ENCODE measurements at regions not wholly inside any gene's neighbourhood (a gene's known extent, or its start where the extent isn't known, plus 50 kb on each side); places are given as distances from the start of the nearest gene placed in this dataset.

DNA sequence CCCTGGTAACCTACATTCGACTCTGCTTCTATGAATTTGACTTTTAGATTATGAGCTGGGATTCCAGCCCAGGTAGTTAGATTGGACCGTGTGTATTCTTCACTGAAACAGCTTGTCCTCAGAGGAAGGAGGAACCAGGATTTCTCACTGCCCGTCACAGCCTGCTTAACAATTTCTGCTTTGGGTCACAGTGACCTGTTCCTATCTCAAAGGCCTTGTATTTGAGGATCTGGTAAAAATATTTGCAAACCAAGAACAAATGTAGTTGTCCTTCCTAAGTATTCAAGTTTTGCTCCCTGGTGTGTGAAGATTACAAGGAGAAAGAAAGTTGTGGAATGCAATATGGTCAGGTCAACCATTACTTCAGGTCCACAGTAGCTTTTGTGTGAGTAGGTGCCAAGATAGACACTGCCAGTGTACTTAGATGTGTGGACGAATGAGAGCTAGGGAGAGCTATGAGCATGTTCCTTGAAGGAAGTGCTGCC is 55.1 kb downstream of the KIF4B start:
- DNase-seq, result no peak

DNA sequence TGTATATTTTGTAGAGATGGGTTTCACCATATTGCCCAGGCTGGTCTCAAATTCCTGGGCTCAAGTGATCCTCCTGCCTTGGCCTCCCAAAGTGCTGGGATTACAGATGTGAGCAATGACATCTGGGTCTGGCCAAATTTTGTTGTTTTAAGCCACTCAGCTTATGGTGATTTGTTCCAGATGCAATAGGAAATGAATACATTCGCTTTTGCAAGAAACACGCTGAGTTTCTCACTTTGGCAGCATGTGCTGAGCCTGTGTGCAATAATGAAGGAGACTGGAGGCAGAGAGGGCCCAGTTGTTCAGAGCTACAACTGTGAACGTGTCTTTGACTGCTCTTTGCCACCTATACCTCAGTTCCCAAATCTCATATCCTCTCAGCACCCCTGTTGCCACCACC is 56.4 kb downstream of the KIF4B start:
- DNase-seq, result no peak

DNA sequence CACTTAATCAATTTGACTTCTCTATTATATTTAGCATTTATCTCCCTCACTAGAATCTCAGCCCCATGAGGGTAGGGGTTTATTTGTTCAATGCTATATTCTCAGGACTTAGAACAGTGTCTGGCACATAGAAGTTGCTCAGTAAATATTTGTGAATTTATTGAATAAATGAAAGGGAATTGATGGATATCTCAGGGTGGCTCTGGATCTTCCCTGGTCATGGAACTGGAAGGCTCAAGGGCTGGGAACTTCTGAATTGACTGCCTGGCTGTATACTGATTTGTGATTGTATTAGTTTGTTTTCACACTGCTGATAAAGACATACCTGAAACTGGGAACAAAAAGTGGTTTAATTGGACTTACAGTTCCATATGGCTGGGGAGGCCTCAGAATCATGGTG is 57.2 kb downstream of the KIF4B start:
- DNase-seq, result no peak

DNA sequence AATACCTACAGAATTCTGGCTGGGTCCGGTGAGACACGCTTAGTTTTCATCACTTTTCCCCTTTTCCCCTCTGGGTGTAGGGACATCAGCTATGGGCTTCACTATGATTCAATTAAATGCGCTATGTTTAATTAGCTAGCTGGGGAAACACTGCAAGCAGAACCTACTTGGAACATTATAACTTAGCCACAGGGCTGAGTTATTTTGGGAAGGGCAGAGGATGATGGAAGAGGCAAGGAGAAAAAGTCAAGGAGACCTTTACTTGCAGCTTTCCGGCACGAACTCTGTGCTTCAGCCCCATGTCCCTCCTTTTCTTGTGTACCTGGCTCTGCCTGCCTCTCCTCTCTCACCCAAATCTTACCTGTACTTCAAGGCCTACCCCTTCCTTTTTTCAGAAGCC is 62.8 kb downstream of the KIF4B start:
- no peak for DNase-seq

DNA sequence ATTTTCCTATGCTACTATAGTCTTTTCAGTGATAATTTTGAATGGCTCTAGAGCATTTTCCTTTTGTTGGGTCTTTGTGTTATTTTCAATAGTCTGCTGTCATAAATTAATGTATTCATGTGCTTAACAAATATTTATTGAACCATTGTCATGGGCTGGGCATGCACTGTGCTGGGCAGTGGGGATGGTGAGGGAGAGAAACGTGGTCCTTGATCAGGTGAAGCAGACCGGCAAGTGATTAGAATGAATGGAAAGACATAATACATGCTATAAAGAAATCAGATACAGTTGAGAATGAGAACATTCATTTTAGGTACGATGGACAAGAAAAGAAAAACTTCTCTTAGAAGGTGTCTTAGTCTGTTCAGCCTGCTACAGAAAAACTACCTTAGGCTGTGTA is 66.1 kb downstream of the KIF4B start:
- no peak for DNase-seq

DNA sequence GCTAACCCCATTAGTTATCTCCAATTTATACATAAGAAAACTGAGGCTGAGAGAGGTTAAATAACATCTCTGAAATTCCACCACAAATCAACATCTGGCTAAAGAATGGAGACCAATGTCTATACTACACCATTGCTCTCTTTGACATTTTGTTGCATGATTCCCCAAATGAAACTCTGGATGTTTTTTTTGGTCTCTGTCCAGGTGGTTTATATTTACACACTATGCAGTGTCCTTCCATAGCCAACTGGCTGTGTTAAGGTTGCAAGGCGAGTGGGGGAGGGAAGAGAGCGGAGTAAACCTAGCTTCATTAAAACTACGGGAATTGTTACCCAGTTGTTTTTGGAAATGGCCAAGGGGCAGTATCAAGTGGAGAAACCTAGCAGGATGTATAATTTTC is 67.2 kb downstream of the KIF4B start:
- no peak for DNase-seq

DNA sequence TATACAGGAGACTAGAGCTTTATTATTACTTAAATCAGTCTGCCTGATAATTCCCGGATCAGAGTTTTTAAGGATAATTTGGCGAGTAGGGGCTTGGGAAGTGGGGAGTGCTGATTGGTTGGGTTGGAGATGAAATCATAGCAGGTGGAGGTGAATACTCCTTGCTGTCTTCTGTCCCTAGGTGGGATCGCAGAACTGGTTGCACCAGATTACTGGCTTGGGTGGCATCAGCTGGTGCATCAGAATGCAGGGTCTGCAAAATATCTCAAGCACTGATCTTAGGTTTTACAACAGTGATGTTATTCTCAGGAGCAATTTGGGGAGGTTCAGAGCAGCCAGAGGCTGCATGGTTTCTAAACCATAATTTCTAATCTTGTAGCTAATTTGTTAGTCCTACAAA is 68.1 kb downstream of the KIF4B start:
- DNase-seq, result no peak

DNA sequence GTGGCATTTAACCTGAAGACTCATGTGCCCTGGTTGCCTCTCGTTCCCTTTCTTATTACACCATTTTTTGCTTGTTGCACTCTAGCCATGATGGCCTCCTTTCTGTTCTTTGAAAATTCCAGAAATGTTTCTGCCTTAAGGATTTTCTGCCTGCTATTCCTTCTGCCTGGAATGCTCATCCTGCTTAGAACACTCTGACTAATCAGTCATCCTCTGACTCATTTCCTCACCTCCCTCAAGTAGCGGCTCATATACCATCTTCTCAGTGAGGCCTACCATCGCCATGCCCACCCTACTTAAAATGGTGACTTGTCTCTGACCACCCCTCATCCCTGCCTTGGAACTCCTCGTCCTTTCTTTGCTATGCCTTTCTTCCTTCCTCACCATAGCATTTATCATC is 68.8 kb downstream of the KIF4B start:
- DNase-seq, result no peak

DNA sequence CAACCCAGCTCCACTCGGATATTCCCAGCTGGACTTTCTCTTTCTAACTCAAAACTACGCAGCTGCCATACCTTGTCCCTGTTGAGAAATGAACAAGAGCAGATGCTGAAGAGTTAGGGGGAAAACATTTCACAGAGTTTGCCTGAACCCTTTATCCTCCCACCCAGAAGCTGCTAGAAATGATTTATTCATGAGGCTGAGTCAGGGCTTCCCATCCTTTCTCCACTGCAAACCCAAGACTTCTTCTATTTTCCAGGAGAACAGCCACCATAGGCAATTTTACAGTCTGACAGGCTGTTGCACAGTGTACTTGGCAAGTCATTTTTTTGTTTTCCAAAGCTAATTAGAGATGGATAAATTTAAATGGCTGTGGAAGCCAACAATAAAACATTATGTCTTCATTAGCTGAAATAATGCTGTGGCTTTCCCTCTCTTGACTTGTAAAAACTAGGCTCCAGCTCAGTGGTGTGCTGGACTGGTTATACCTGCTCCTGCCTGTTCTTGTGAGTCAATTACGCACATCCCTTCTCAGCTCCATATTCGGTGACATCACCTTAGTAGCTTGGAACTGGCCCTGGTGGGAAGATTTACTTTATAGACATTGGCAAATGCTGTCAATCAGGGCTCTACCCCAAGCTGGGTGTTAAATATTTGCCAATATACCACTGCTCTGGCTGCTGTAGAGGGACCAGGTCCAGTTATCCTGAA is 71.9 kb downstream of the KIF4B start:
- DNase-seq, result no peak

DNA sequence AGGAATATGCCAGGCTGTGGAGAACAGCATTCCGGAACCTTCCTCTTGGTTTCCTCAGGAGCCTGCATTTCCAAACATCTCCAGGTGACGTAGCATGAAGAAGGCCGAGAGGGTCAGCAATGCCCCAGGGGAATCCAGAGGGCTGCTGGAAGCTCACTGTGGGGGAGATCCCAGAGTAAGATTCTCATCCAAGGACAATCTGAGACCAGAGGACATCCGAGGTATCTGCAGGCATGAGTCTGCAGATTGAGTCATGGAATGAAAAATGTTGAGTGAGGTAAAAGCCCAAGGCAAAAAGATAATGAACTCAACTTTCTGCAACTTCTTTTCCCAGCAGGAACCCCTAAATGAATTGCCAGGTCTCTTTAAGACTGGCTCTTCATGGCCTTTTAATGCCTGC is 73.5 kb downstream of the KIF4B start:
- DNase-seq, result no peak

DNA sequence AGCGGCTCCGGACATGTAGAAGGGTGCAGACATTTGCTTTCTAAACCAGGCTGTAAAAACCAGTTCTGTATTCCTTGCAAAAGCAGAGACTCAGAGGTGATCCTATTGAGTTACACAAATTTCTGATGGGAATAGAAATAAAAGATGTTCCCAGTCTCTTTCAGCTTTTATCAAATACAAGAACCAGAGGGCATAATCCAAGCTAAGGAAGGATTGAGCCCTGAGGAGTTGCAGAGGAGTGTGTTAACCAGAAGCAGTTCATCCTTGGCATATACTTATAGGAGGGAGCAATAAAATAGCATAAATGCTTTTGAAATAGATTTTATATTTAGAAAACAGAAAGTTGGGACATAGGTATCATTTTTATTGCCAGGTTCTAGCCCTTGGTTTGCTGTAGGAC is 75.3 kb downstream of the KIF4B start:
- no peak for DNase-seq

DNA sequence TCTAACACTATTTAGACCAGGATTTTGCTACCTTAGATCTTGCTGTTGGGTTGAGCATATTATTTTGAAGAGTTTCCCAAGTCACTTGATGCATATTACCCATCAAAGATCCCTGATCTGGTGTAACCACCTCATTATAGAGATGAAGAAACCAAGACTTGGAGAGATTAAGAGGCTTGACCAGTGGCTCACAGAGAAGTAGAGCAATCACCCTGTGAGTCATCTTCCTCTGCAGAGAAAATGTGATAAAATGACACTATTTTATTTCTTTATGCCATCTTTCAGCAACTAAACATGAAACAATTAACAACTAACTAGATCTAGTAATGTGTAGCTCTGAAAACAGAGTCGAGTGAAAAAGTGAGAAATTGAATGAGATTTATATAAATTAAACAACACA is 76.1 kb downstream of the KIF4B start:
- DNase-seq, result no peak

DNA sequence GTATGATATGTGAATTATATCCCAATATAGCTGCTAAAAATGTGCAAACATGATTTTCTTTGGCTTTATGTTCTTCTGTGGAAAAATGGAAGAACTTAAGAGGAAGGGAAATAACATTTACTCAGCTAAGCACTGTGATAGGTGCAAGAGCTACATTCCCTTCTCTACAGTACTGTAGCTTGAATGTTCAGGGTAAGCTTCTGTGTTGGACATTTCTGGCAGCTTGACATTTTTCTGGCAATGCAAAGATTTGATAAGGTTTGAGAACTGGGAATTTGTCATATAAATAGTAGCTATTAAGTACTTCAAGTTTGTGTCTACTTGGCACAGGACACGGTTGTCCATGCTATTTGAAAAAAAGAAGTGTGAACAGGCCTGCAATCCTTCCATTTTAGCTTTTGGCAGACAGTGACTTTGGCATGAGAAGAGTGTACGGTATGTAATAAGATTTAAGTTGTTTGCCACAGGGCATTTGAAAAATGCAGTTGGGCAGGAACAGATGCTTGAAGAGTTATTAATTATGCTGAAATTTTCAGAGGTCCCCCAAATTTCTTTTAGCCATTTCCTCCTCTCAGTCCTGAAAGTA is 77.6 kb downstream of the KIF4B start:
- no peak for DNase-seq

DNA sequence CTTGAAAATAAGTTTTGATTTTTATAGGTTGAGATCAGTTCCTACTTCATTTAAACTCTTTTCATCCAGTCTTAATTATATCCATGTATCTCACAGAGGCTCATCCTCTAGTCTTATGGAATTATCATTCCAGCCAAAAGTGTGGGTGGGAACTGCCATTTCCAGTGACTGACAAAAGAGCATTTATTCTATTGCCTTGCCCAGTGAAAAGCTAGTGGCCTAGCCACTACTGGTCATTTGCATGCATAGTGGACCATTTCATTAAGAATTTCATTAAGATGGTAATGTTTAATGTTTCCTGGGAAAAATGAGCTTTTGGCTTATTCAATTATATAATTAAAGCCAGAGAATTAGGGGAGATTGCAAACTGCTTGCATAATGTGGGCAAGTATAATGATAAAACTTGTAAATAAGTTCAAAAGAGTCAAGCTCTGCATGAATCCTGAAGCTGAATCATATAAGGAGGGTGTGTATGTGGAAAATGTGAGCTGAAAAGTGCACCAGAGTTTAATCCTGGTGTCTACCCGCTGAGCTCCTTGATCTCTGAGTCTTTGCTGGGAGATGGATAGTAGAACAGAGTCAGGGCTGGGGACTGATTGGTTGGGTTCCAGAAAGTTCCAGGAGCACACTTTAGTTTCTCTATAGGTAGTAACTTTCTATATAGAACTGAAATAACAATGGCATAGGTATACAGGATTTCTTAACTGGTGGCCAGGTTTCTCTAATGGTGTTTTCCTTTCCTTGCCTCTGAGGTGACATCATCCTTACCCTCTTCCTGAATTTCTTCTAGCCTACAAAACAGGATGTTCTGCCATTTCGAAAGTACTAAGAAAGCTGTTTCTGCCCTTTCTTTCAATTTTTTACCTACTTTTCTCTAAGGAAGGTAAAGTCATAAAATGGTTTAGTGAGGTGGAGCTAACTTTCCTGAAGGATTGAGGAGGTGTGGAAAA is 78.5 kb downstream of the KIF4B start:
- no peak for DNase-seq

DNA sequence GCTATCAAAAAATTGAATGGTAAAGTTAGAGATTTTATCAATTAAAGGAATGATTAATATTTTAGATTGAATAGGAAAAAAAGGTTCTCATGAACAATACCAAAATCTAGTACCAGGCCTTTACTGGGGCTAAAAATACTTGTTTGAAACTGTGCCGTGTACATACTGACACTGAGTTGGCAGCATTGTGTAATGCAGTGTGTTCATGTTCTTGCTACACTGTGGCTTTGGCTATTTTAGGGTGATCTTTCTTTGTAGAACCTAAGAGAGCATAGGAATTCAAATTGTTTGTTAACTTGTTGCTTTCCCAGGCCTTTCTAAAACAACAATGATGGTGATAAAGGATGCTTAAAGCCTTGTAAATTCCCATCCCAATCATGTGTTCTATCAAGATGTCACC is 80.9 kb downstream of the KIF4B start:
- no peak for DNase-seq

DNA sequence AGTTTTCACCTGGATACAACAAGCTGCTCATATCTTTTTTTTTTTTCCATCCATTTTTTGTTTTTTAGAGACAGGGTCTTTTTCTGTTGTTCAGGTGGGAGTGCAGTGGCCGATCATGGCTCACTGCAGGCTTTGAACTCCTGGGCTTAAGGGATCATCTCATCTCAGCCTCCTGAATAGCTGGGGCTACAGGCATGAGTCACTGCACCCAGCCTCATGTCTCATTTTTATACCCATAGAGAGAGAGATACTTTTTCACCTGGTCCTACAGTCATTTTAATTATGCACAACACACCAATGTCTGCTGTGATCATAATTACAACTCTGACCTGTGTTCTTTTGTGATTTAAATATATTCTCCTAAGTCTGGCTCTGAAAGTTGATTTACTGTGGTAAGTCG is 84.4 kb downstream of the KIF4B start:
- DNase-seq, result no peak

DNA sequence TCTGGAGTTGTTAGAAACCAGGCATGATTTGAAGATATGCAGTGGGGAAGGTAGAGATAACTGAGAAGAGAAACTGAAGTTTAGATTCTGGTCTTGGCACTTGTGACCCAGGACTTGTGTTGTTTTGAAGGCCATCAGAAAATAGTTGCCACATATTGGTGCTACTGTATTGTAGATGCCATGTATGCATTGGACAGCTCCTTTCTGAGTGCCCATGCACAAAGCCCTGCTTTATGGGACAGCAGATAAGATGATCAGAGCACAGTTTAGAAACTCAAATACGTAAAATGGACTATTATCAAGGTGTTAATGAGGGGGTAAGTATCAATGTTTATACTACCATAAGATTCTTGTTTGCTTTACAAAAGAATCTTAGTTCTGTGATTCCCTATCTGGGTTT is 84.9 kb downstream of the KIF4B start:
- no peak for DNase-seq

DNA sequence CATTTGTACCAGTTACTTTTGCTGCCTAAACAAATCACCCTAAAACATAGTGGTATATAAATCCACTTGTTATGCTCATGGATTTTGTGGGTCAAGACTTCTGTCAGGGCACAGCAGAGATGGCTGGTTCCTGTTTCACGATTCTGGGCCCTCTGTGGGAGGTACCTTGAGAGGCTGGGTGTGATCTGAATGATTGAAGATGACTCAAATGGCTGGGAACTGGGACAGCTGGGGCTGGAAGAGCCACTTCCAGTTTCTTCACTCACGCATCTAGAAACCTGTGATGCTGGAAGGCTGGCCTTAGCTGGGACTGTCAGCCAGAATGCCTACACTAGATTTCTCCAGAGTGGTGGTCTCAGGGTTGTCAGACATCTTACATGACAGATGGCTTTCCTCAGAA is 88.1 kb downstream of the KIF4B start:
- no peak for DNase-seq

DNA sequence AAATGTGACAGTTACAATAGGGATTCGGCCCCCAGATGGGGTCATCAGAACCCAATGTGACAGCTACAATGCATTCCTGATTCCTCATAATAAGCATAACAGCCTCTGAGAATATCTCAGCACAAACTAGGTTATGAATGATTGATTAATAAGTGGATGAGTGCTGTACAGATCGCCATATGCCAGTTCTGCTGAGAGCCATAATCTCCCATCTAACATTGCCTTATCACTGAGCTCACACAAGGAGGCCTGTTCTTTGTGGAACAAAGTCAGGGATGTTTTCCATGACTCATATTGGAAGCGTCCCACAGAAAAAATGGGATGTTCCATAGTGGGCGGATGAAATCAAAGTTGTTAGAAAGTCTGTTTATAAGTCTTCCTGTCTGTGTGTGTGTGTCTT is 89.6 kb downstream of the KIF4B start:
- no peak for DNase-seq

DNA sequence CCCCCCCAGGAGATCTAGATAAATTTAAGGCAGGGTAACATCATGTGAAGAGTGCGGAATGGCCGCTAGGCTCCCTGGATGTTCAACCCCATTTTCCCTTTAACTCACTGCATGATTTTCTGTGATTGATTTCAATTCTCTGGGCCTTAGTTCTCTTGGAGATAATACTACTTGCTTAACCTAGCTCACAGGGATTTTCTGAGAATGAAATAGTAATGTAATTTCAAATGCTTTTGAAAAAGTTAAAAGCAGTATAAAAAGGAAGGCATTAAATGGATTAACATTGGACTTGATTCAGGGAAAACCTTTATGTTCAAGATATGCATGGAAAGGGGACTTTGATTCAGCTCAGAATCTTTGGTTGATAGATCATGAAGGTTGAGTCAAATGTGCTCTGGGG is 90.9 kb downstream of the KIF4B start:
- no peak for DNase-seq

DNA sequence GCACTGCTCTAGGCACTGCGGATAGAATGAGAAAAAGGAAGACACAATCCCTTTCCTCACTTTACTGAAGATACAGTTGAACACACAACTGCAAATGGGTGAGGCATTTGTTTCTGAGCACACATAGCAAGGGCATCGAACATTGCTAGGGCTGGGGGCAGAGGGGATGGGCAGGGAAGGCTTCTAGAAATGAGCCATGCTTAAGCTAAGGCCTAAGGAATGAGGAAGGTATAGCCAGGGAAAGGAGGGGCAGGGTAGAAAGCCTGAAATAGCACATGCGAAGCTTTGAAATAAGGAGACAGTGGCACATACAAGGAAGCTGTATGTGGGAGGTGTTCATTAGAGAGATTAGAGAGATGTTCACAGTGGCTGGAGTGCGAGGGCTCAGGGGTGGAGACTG is 92.7 kb downstream of the KIF4B start:
- no peak for DNase-seq

DNA sequence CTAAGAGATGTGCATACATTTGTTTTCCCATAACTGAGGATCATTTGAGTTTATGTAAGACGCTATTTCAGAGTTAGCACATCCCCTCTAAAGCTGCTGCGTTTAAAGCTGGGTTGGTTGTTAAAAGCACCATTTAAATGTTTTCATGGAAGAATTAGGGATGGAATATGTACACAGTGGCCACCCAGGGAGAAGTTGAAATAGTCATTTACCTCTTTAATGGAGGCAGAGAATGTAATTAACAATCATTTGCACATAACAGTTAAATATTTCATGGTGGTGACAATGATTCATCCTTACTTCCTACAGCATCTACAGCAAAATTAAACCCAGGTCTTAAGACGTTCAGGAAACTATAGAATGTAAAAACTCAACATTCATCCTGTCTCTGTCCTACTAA is 100.3 kb downstream of the KIF4B start:
- DNase-seq, result no peak

DNA sequence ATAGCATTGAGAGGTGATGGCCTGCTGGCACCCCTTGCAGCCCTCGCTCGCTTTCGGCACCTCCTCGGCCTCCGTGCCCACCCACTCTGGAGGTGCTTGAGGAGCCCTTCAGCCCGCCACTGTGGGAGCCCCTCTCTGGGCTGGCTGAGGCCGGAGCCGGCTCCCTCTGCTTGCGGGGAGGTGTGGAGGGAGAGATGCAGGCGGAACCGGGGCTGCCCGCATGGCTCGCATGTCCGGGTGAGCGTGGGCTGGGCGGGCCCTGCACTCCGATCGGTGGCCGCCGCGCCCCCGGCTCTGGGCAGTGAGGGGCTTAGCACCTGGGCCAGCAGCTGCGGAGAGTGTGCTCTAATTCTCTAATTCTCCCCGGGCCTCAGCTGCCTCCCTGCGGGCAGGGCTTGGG is 101.1 kb downstream of the KIF4B start:
- DNase-seq, result no peak

Data from NK-92 treated with Interleukin-12 subunit alpha and Interleukin-12 subunit beta, amount 100 ng/mL, for 24 hours (cell line).